K562 (cell line): ENCODE measurements at regions not wholly inside any gene's neighbourhood (a gene's known extent, or its start where the extent isn't known, plus 50 kb on each side); places are given as distances from the start of the nearest gene placed in this dataset.

Source experiments
- ATAC-seq: fragments of 200-7000 bp; cut with Tn5 transposase; 3 replicates; pipeline ENCODE4 v1.9.1; 2020; ENCODE audit warnings: moderate library complexity
- BruUV-seq: library from RNA; stranded (reverse); fragments of 400-500 nt; replicated peaks from 2 replicates; lab custom pipeline; 2021; lab: Mats Ljungman, UMichigan
- CTCF ChIA-PET: fragments of 300-600 bp; formaldehyde crosslinking; extraction: SDS; loops from one replicate; lab custom pipeline; 2021; ENCODE audit warnings: low intra/inter-chr PET ratio; lab: Yijun Ruan, JAX
- POLR2A ChIA-PET: fragments of 300-600, 350-650 bp; sonication (Branson Sonifier 250); formaldehyde crosslinking; extraction: SDS; loops from one replicate; lab custom pipeline; 2021; ENCODE audit warnings: antibody characterized with exemption, inconsistent platforms; lab: Yijun Ruan, JAX
- DNase-seq, 4 experiments: peaks; one replicate each; pipeline versions ENCODE4 v3.0.0 to v3.0.0-alpha.2; 2011 to 2018; ENCODE audit warnings: low spot score in 3 of 4, mixed read lengths in 3 of 4; ENCODE audit errors: extremely low read depth in 1 of 4
- FAIRE-seq: peaks from 2 replicates; lab custom pipeline; 2011; peaks lifted over from hg19 to GRCh38; lab: Jason Lieb, UNC
- H2AFZ ChIP-seq: 2 replicates; pipeline ENCODE4 v1.6.0; 2011; ENCODE audit warnings: low read depth, low read length, control low read depth, inconsistent platforms
- H3K27ac ChIP-seq: fragments of 200-600 bp; 3 replicates; pipeline ENCODE4 v1.8.0; 2011; ENCODE audit warnings: low read depth, mild to moderate bottlenecking, control low read depth, inconsistent platforms, low read length, moderate library complexity, mixed read lengths; ENCODE audit errors: extremely low read depth
- H3K27me3 ChIP-seq, 2 experiments: fragments of 300-600 bp in 1 of 2; 2 replicates in 1 of 2; 3 replicates in 1 of 2; pipeline versions ENCODE4 v1.6.0 to v1.8.0; 2011; ENCODE audit warnings: inconsistent platforms in 2 of 2, low read length in 2 of 2, mild to moderate bottlenecking in 1 of 2, mixed read lengths in 1 of 2, moderate library complexity in 1 of 2; ENCODE audit not compliant: control insufficient read depth in 2 of 2, insufficient read depth in 2 of 2
- H3K36me3 ChIP-seq: fragments of 300-600 bp; 3 replicates; pipeline ENCODE4 v1.8.0; 2011; ENCODE audit warnings: mild to moderate bottlenecking, low read length, inconsistent platforms; ENCODE audit not compliant: control insufficient read depth, insufficient read depth
- H3K4me1 ChIP-seq, 2 experiments: fragments of 200-600 bp in 1 of 2; replicated peaks in 1 of 2; 2 replicates in 1 of 2; 3 replicates in 1 of 2; pipeline versions ENCODE4 v1.5.1 to v1.8.0; 2011; ENCODE audit warnings: inconsistent platforms in 2 of 2, low read length in 2 of 2, mild to moderate bottlenecking in 1 of 2, mixed read lengths in 1 of 2, moderate library complexity in 1 of 2; ENCODE audit not compliant: control insufficient read depth in 2 of 2, insufficient read depth in 2 of 2
- H3K4me2 ChIP-seq: 2 replicates; pipeline ENCODE4 v1.6.1; 2011; ENCODE audit warnings: low read length, control low read depth, inconsistent platforms, mixed read lengths; ENCODE audit not compliant: insufficient read depth
- H3K4me3 ChIP-seq: fragments of 200-600 bp; sonication (generic), shearing (Covaris generic); 2 replicates; pipeline ENCODE4 v1.5.1; 2016; ENCODE audit warnings: control low read depth, inconsistent platforms
- H3K79me2 ChIP-seq: fragments of 200-600 bp; 3 replicates; pipeline ENCODE4 v1.8.0; 2011; ENCODE audit warnings: low read length, inconsistent platforms; ENCODE audit not compliant: control insufficient read depth, insufficient read depth
- H3K9ac ChIP-seq, 2 experiments: 2 replicates each; pipeline versions ENCODE4 v1.6.0 to v1.6.1; 2011; ENCODE audit warnings: low read depth in 2 of 2, low read length in 2 of 2, control low read depth in 1 of 2, inconsistent platforms in 1 of 2, mild to moderate bottlenecking in 1 of 2, mixed read lengths in 1 of 2; ENCODE audit not compliant: insufficient read depth in 1 of 2
- H3K9me1 ChIP-seq: one replicate; pipeline ENCODE4 v1.6.0; 2011; ENCODE audit warnings: inconsistent platforms, mild to moderate bottlenecking, low read length, moderate library complexity; ENCODE audit not compliant: control insufficient read depth, insufficient read depth
- H3K9me3 ChIP-seq: replicated peaks from 2 replicates; pipeline ENCODE4 v1.5.1; 2011; ENCODE audit warnings: low read depth, low read length, inconsistent platforms; ENCODE audit not compliant: control insufficient read depth, insufficient read depth
- H4K20me1 ChIP-seq: replicated peaks from 2 replicates; pipeline ENCODE4 v1.6.1; 2011; ENCODE audit warnings: low read length, inconsistent platforms, mixed read lengths; ENCODE audit not compliant: control insufficient read depth, insufficient read depth
- ARID1B ChIP-seq: fragments of 450-650 bp; IDR thresholded peaks from 2 replicates; pipeline ENCODE4 v1.6.1; 2016; ENCODE audit warnings: antibody characterized with exemption, mild to moderate bottlenecking, inconsistent platforms
- BRD9 ChIP-seq: fragments of 450-650 bp; IDR thresholded peaks from 2 replicates; pipeline ENCODE4 v1.6.1; 2018; ENCODE audit warnings: low read depth; ENCODE audit not compliant: partially characterized antibody
- DACH1 ChIP-seq: fragments of 450-650 bp; IDR thresholded peaks from 2 replicates; pipeline ENCODE4 v1.6.1; 2018; ENCODE audit not compliant: partially characterized antibody
- HCFC1 ChIP-seq: IDR thresholded peaks from 2 replicates; pipeline ENCODE4 v1.6.1; 2012; ENCODE audit warnings: low read depth, low read length, improper control_type of control experiment
- LARP7 ChIP-seq: fragments of 450-650 bp; IDR thresholded peaks from 2 replicates; pipeline ENCODE4 v1.6.1; 2016
- LCOR ChIP-seq: sonication (generic); formaldehyde crosslinking; IDR thresholded peaks from 2 replicates; pipeline ENCODE4 v1.8.0; 2022; ENCODE audit warnings: mild to moderate bottlenecking, missing genetic modification reagents
- MEF2A ChIP-seq: IDR thresholded peaks from 2 replicates; pipeline ENCODE4 v1.6.1; 2011; ENCODE audit warnings: low read depth, mild to moderate bottlenecking, low read length, moderate library complexity; ENCODE audit not compliant: control insufficient read depth
- MEIS2 ChIP-seq: fragments of 450-650 bp; IDR thresholded peaks from 2 replicates; pipeline ENCODE4 v1.6.1; 2014; ENCODE audit warnings: mild to moderate bottlenecking; ENCODE audit not compliant: partially characterized antibody
- POLR2AphosphoS5 ChIP-seq: IDR thresholded peaks from 2 replicates; pipeline ENCODE4 v1.6.1; 2011; ENCODE audit warnings: mild to moderate bottlenecking, low read depth, low read length, moderate library complexity; ENCODE audit not compliant: control insufficient read depth, insufficient read depth
- RBM17 ChIP-seq: fragments of 200-400 bp; formaldehyde crosslinking; IDR thresholded peaks from 2 replicates; pipeline ENCODE4 v1.6.1; 2017; ENCODE audit warnings: low read depth, mild to moderate bottlenecking, low read length, borderline replicate concordance
- TAF7 ChIP-seq: fragments of 450-650 bp; IDR thresholded peaks from 2 replicates; pipeline ENCODE4 v1.6.1; 2016; ENCODE audit warnings: missing genetic modification characterization, missing compliant biosample characterization
- ZBTB17 ChIP-seq: fragments of 450-650 bp; formaldehyde crosslinking; IDR thresholded peaks from 2 replicates; pipeline ENCODE4 v1.4.0; 2020; ENCODE audit warnings: mild to moderate bottlenecking
- ZNF23 ChIP-seq: fragments of 250-450 bp; sonication (Bioruptor Pico); IDR thresholded peaks from 2 replicates; pipeline ENCODE4 v1.4.0; 2020; ENCODE audit warnings: mild to moderate bottlenecking
- ZNF384 ChIP-seq: IDR thresholded peaks from 2 replicates; pipeline ENCODE4 v1.6.1; 2012; ENCODE audit warnings: low read depth, low read length, improper control_type of control experiment
- ZNF408 ChIP-seq: fragments of 250-450 bp; sonication (Bioruptor Pico); IDR thresholded peaks from 2 replicates; pipeline ENCODE4 v1.4.0; 2020; ENCODE audit warnings: low read depth, mild to moderate bottlenecking, moderate library complexity
- ZNF431 ChIP-seq: sonication (generic); formaldehyde crosslinking; IDR thresholded peaks from 2 replicates; pipeline ENCODE4 v1.8.0; 2022; ENCODE audit warnings: mild to moderate bottlenecking, missing genetic modification reagents
- WGBS: fragments of 100-300 bp; shearing (Covaris generic); methylation state at CpG from one replicate; pipeline ENCODE4 v1.1.6; 2016; ENCODE audit warnings: low coverage, mixed read lengths; ENCODE audit not compliant: insufficient coverage; ENCODE audit errors: missing lambda C conversion rate; 5-methylcytosine and 5-hydroxymethylcytosine counted together
- in situ Hi-C: fragments of 300-500 bp; cut with MboI; formaldehyde crosslinking; loops from 4 replicates; pipeline ENCODE4 v1.15.0; 2018; ENCODE audit warnings: inconsistent platforms, mixed read lengths
- intact Hi-C: fragments of 100-400 bp; cut with micrococcal nuclease; formaldehyde crosslinking; loops from 2 replicates; pipeline ENCODE4 v1.14.2; 2022

- Histone ChIP-seq H3K4me3 (no peak overlapping the region), H2AFZ (no peak overlapping the region), H3K36me3 (no peaks in the 10 kb centered on the region), H3K4me1 (no peaks in the 10 kb centered on the region), H3K9ac (no peak overlapping the region), H3K9me1 (no peaks in the 10 kb centered on the region), H4K20me1 (no peaks in the 10 kb centered on the region), H3K79me2 (no peaks in the 10 kb centered on the region), H3K27me3 (no peaks in the 10 kb centered on the region), H3K4me2 (no peak overlapping the region), H3K9me3 (no peaks in the 10 kb centered on the region), H3K27ac (no peak overlapping the region)
- TF ChIP-seq TAF7 (no peak), MEIS2 (no peak), ZNF23 (CRISPR knock-in tag) (no peak), ARID1B (no peak)
- ChIA-PET POLR2A (no interaction called here), CTCF (no interaction called here)
- intact Hi-C loops: no loop called here
- FAIRE-seq (no peak), ATAC-seq (no peak), DNase-seq (no peak)
- BruUV-seq: no TSS peak
- WGBS: 0% methylated on average over 5 of the region's 5 CpGs
- in situ Hi-C loops: no loop called here
Measured at GRCh38 chr16:6009151-6009550, 911.6 kb upstream of the EEF2KMT start.

GRCh38 chr16:6008670-6009069, 911.1 kb upstream of the EEF2KMT start:
- Histone ChIP-seq H3K9ac (no peak overlapping the region), H3K27me3 (no peaks in the 10 kb centered on the region), H3K4me2 (no peak overlapping the region), H3K79me2 (no peaks in the 10 kb centered on the region), H4K20me1 (no peaks in the 10 kb centered on the region), H3K4me1 (no peaks in the 10 kb centered on the region), H3K36me3 (no peaks in the 10 kb centered on the region), H3K9me1 (no peaks in the 10 kb centered on the region), H3K27ac (no peak overlapping the region), H3K4me3 (no peak overlapping the region), H3K9me3 (no peaks in the 10 kb centered on the region), H2AFZ (no peak overlapping the region)
- ChIA-PET CTCF (no interaction called here), POLR2A (no interaction called here)
- FAIRE-seq (no peak), ATAC-seq (no peak), DNase-seq (no peak)
- intact Hi-C loops (no loop called here), in situ Hi-C loops (no loop called here)
- WGBS: under 1% methylated on average over 9 of the region's 9 CpGs
- BruUV-seq: no TSS peak
- TF ChIP-seq ZNF431 (CRISPR knock-in tag) (no peak), ZNF408 (CRISPR knock-in tag) (no peak), DACH1 (no peak), LCOR (CRISPR knock-in tag) (no peak), HCFC1 (no peak), ZBTB17 (CRISPR knock-in tag) (no peak), LARP7 (no peak), RBM17 (no peak), BRD9 (no peak), ZNF384 (no peak), POLR2AphosphoS5 (no peak), MEF2A (no peak)
